Upper lobe of right lung (tissue), 1 donor: ENCODE measurements at regions not wholly inside any gene's neighbourhood (a gene's known extent, or its start where the extent isn't known, plus 50 kb on each side); places are given as distances from the start of the nearest gene placed in this dataset.

Experiments
- ATAC-seq: fragments of 200-7000 bp; cut with Tn5 transposase; one replicate; pipeline ENCODE4 v1.9.1; 2020; ENCODE audit warnings: mild to moderate bottlenecking, moderate library complexity
- DNase-seq: peaks from one replicate; pipeline ENCODE4 v3.0.0-alpha.2; 2020
- H3K27ac ChIP-seq: fragments of 200-600 bp; one replicate; pipeline ENCODE4 v1.8.0; 2022
- H3K27me3 ChIP-seq: fragments of 200-600 bp; one replicate; pipeline ENCODE4 v1.8.0; 2022; ENCODE audit warnings: mild to moderate bottlenecking
- H3K36me3 ChIP-seq: fragments of 200-600 bp; one replicate; pipeline ENCODE4 v1.8.0; 2022
- H3K4me1 ChIP-seq: fragments of 200-600 bp; one replicate; pipeline ENCODE4 v1.8.0; 2022
- H3K4me3 ChIP-seq: fragments of 200-600 bp; one replicate; pipeline ENCODE4 v1.8.0; 2022; ENCODE audit warnings: mild to moderate bottlenecking
- H3K9me3 ChIP-seq: fragments of 200-600 bp; one replicate; pipeline ENCODE4 v1.8.0; 2022
- CTCF ChIP-seq: fragments of 200-600 bp; IDR thresholded peaks from one replicate; pipeline ENCODE4 v1.8.0; 2022; ENCODE audit warnings: antibody characterized with exemption
- intact Hi-C: fragments of 100-400 bp; cut with DNase I; formaldehyde crosslinking; loops from one replicate; pipeline ENCODE4 v1.11.0; 2022
- donor health status: DM: no; HTN: yes; CAD: no; lungs with severe emphysema.

GRCh38 chr16:77610496-77610895, 111.8 kb upstream of the NUDT7 start:
- Histone ChIP-seq H3K9me3 (no peaks in the 10 kb centered on the region), H3K36me3 (no peaks in the 10 kb centered on the region), H3K27ac (no peak overlapping the region), H3K4me1 (no peaks in the 10 kb centered on the region), H3K27me3 (no peaks in the 10 kb centered on the region), H3K4me3 (no peak overlapping the region)
- TF ChIP-seq CTCF = no peak
- ATAC-seq (no peak), DNase-seq (no peak)
- intact Hi-C loops = no loop called here

- no peak for TF ChIP-seq CTCF
- Histone ChIP-seq H3K9me3 (no peaks in the 10 kb centered on the region), H3K4me1 (no peaks in the 10 kb centered on the region), H3K27me3 (no peaks in the 10 kb centered on the region), H3K27ac (no peak overlapping the region), H3K36me3 (no peaks in the 10 kb centered on the region), H3K4me3 (no peak overlapping the region)
- ATAC-seq (no peak), DNase-seq (no peak)
- intact Hi-C loops = no loop called here
Measured at GRCh38 chr16:77611386-77611785, 110.9 kb upstream of the NUDT7 start.

GRCh38 chr16:77612596-77612995, 109.7 kb upstream of the NUDT7 start:
- no peak for DNase-seq
- Histone ChIP-seq H3K27ac (no peak overlapping the region), H3K36me3 (no peaks in the 10 kb centered on the region), H3K4me1 (no peaks in the 10 kb centered on the region), H3K9me3 (no peaks in the 10 kb centered on the region), H3K27me3 (no peaks in the 10 kb centered on the region), H3K4me3 (no peak overlapping the region)
- no peak for TF ChIP-seq CTCF
- ATAC-seq = no peak
- intact Hi-C loops = no loop called here

GRCh38 chr16:77613095-77613494, 109.2 kb upstream of the NUDT7 start:
- no peak overlapping the region for H3K4me3 ChIP-seq
- ATAC-seq (no peak), DNase-seq (no peak)
- H3K27me3 ChIP-seq = no peaks in the 10 kb centered on the region
- H3K36me3 ChIP-seq = no peaks in the 10 kb centered on the region
- TF ChIP-seq CTCF = no peak
- H3K4me1 ChIP-seq = no peaks in the 10 kb centered on the region
- H3K27ac ChIP-seq = no peak overlapping the region
- no peaks in the 10 kb centered on the region for H3K9me3 ChIP-seq
- intact Hi-C loops = no loop called here

- no peak overlapping the region for H3K27ac ChIP-seq
- no peaks in the 10 kb centered on the region for H3K4me1 ChIP-seq
- no peaks in the 10 kb centered on the region for H3K36me3 ChIP-seq
- DNase-seq (no peak), ATAC-seq (no peak)
- no peak overlapping the region for H3K4me3 ChIP-seq
- TF ChIP-seq CTCF = no peak
- intact Hi-C loops = no loop called here
- H3K9me3 ChIP-seq = no peaks in the 10 kb centered on the region
- H3K27me3 ChIP-seq = no peaks in the 10 kb centered on the region
Measured at GRCh38 chr16:77617553-77617952, 104.8 kb upstream of the NUDT7 start.

- H3K36me3 ChIP-seq = no peaks in the 10 kb centered on the region
- H3K27me3 ChIP-seq = no peaks in the 10 kb centered on the region
- no peak overlapping the region for H3K4me3 ChIP-seq
- DNase-seq (no peak), ATAC-seq (no peak)
- no peak for TF ChIP-seq CTCF
- H3K9me3 ChIP-seq = no peaks in the 10 kb centered on the region
- H3K27ac ChIP-seq = no peak overlapping the region
- H3K4me1 ChIP-seq = no peaks in the 10 kb centered on the region
- intact Hi-C loops = no loop called here
Measured at GRCh38 chr16:77617996-77618395, 104.3 kb upstream of the NUDT7 start.
